ENCODE measurements at regions not wholly inside any gene's neighbourhood (a gene's known extent, or its start where the extent isn't known, plus 50 kb on each side); places are given as distances from the start of the nearest gene placed in this dataset.

- no peaks in the 10 kb centered on the region for H3K36me3 ChIP-seq (ENCODE audit: control insufficient read depth, insufficient read depth, low read length)
- H3K4me3 ChIP-seq (ENCODE audit: low read length), result no peak overlapping the region
- WGBS (ENCODE audit: insufficient coverage), result no CpG with 5 or more reads among the region's 5 CpGs
- H3K27ac ChIP-seq (ENCODE audit: low read length), result no peak overlapping the region
- H3K4me1 ChIP-seq (ENCODE audit: control insufficient read depth, insufficient read depth, low read length), result no peaks in the 10 kb centered on the region
- no peaks in the 10 kb centered on the region for H3K9me3 ChIP-seq (replicated peaks; ENCODE audit: control insufficient read depth, low read depth, low read length)
- H3K27me3 ChIP-seq (ENCODE audit: control insufficient read depth, insufficient read depth, low read length), result no peaks in the 10 kb centered on the region
- DNase-seq, result no peak
Measured at GRCh38 chr20:7571521-7572055, 368.7 kb downstream of the HAO1 start.

- 42% methylated on average over 2 of the region's 3 CpGs for WGBS (ENCODE audit: insufficient coverage)
- Histone ChIP-seq H3K27me3 (ENCODE audit: control insufficient read depth, insufficient read depth, low read length) (no peaks in the 10 kb centered on the region), H3K9me3 (replicated peaks; ENCODE audit: control insufficient read depth, low read depth, low read length) (no peaks in the 10 kb centered on the region), H3K27ac (ENCODE audit: low read length) (no peak overlapping the region), H3K4me3 (ENCODE audit: low read length) (no peak overlapping the region), H3K4me1 (ENCODE audit: control insufficient read depth, insufficient read depth, low read length) (no peaks in the 10 kb centered on the region), H3K36me3 (ENCODE audit: control insufficient read depth, insufficient read depth, low read length) (no peaks in the 10 kb centered on the region)
- DNase-seq, result no peak
Measured at GRCh38 chr20:7579888-7580287, 360.4 kb downstream of the HAO1 start.

- Histone ChIP-seq H3K4me1 (ENCODE audit: control insufficient read depth, insufficient read depth, low read length) (no peaks in the 10 kb centered on the region), H3K36me3 (ENCODE audit: control insufficient read depth, insufficient read depth, low read length) (no peaks in the 10 kb centered on the region), H3K27me3 (ENCODE audit: control insufficient read depth, insufficient read depth, low read length) (no peaks in the 10 kb centered on the region), H3K27ac (ENCODE audit: low read length) (no peak overlapping the region), H3K4me3 (ENCODE audit: low read length) (no peak overlapping the region), H3K9me3 (replicated peaks; ENCODE audit: control insufficient read depth, low read depth, low read length) (no peaks in the 10 kb centered on the region)
- DNase-seq, result no peak
- 67% methylated on average over 1 of the region's 6 CpGs for WGBS (ENCODE audit: insufficient coverage)
Measured at GRCh38 chr20:7585126-7585679, 355.1 kb downstream of the HAO1 start.

- no CpG with 5 or more reads among the region's 1 CpG for WGBS (ENCODE audit: insufficient coverage)
- Histone ChIP-seq H3K27me3 (ENCODE audit: control insufficient read depth, insufficient read depth, low read length) (no peaks in the 10 kb centered on the region), H3K36me3 (ENCODE audit: control insufficient read depth, insufficient read depth, low read length) (no peaks in the 10 kb centered on the region), H3K4me1 (ENCODE audit: control insufficient read depth, insufficient read depth, low read length) (no peaks in the 10 kb centered on the region), H3K9me3 (replicated peaks; ENCODE audit: control insufficient read depth, low read depth, low read length) (no peaks in the 10 kb centered on the region), H3K4me3 (ENCODE audit: low read length) (no peak overlapping the region), H3K27ac (ENCODE audit: low read length) (no peak overlapping the region)
- no peak for DNase-seq
Measured at GRCh38 chr20:7586481-7586880, 353.8 kb downstream of the HAO1 start.

GRCh38 chr20:7589164-7589563 lies 351.1 kb downstream of the HAO1 start:
- H3K36me3 ChIP-seq (ENCODE audit: control insufficient read depth, insufficient read depth, low read length), result no peaks in the 10 kb centered on the region
- no peak overlapping the region for H3K4me3 ChIP-seq (ENCODE audit: low read length)
- no peak overlapping the region for H3K27ac ChIP-seq (ENCODE audit: low read length)
- WGBS (ENCODE audit: insufficient coverage), result no CpG with 5 or more reads among the region's 1 CpG
- H3K27me3 ChIP-seq (ENCODE audit: control insufficient read depth, insufficient read depth, low read length), result no peaks in the 10 kb centered on the region
- H3K9me3 ChIP-seq (replicated peaks; ENCODE audit: control insufficient read depth, low read depth, low read length), result peaks cover 4% of the 10 kb centered on the region
- H3K4me1 ChIP-seq (ENCODE audit: control insufficient read depth, insufficient read depth, low read length), result no peaks in the 10 kb centered on the region
- DNase-seq, result no peak

- WGBS (ENCODE audit: insufficient coverage), result 43% methylated on average over 1 of the region's 3 CpGs
- H3K9me3 ChIP-seq (replicated peaks; ENCODE audit: control insufficient read depth, low read depth, low read length), result peaks cover 23% of the 10 kb centered on the region
- DNase-seq, result no peak
- no peak overlapping the region for H3K27ac ChIP-seq (ENCODE audit: low read length)
- no peak overlapping the region for H3K4me3 ChIP-seq (ENCODE audit: low read length)
- no peaks in the 10 kb centered on the region for H3K4me1 ChIP-seq (ENCODE audit: control insufficient read depth, insufficient read depth, low read length)
- no peaks in the 10 kb centered on the region for H3K27me3 ChIP-seq (ENCODE audit: control insufficient read depth, insufficient read depth, low read length)
- no peaks in the 10 kb centered on the region for H3K36me3 ChIP-seq (ENCODE audit: control insufficient read depth, insufficient read depth, low read length)
Measured at GRCh38 chr20:7596541-7596940, 343.7 kb downstream of the HAO1 start.

- Histone ChIP-seq H3K4me3 (ENCODE audit: low read length) (no peak overlapping the region), H3K36me3 (ENCODE audit: control insufficient read depth, insufficient read depth, low read length) (no peaks in the 10 kb centered on the region), H3K27me3 (ENCODE audit: control insufficient read depth, insufficient read depth, low read length) (no peaks in the 10 kb centered on the region), H3K9me3 (replicated peaks; ENCODE audit: control insufficient read depth, low read depth, low read length) (peaks cover 21% of the 10 kb centered on the region), H3K27ac (ENCODE audit: low read length) (no peak overlapping the region), H3K4me1 (ENCODE audit: control insufficient read depth, insufficient read depth, low read length) (no peaks in the 10 kb centered on the region)
- no CpG with 5 or more reads among the region's 1 CpG for WGBS (ENCODE audit: insufficient coverage)
- no peak for DNase-seq
Measured at GRCh38 chr20:7601431-7601830, 338.8 kb downstream of the HAO1 start.

GRCh38 chr20:7606941-7607340 lies 333.3 kb downstream of the HAO1 start:
- Histone ChIP-seq H3K27me3 (ENCODE audit: control insufficient read depth, insufficient read depth, low read length) (no peaks in the 10 kb centered on the region), H3K4me1 (ENCODE audit: control insufficient read depth, insufficient read depth, low read length) (no peaks in the 10 kb centered on the region), H3K9me3 (replicated peaks; ENCODE audit: control insufficient read depth, low read depth, low read length) (peaks cover 2% of the 10 kb centered on the region), H3K4me3 (ENCODE audit: low read length) (no peak overlapping the region), H3K36me3 (ENCODE audit: control insufficient read depth, insufficient read depth, low read length) (no peaks in the 10 kb centered on the region), H3K27ac (ENCODE audit: low read length) (no peak overlapping the region)
- WGBS (ENCODE audit: insufficient coverage), result no CpG with 5 or more reads among the region's 3 CpGs
- DNase-seq, result no peak

GRCh38 chr20:7608250-7608649 lies 332.0 kb downstream of the HAO1 start:
- no peak overlapping the region for H3K4me3 ChIP-seq (ENCODE audit: low read length)
- 40% methylated on average over 2 of the region's 2 CpGs for WGBS (ENCODE audit: insufficient coverage)
- peaks cover 2% of the 10 kb centered on the region for H3K9me3 ChIP-seq (replicated peaks; ENCODE audit: control insufficient read depth, low read depth, low read length)
- DNase-seq, result peak; percentile 5
- no peaks in the 10 kb centered on the region for H3K27me3 ChIP-seq (ENCODE audit: control insufficient read depth, insufficient read depth, low read length)
- no peaks in the 10 kb centered on the region for H3K4me1 ChIP-seq (ENCODE audit: control insufficient read depth, insufficient read depth, low read length)
- H3K36me3 ChIP-seq (ENCODE audit: control insufficient read depth, insufficient read depth, low read length), result no peaks in the 10 kb centered on the region
- no peak overlapping the region for H3K27ac ChIP-seq (ENCODE audit: low read length)

GRCh38 chr20:7609251-7609650 lies 331.0 kb downstream of the HAO1 start:
- H3K36me3 ChIP-seq (ENCODE audit: control insufficient read depth, insufficient read depth, low read length), result no peaks in the 10 kb centered on the region
- no peak overlapping the region for H3K27ac ChIP-seq (ENCODE audit: low read length)
- no peaks in the 10 kb centered on the region for H3K4me1 ChIP-seq (ENCODE audit: control insufficient read depth, insufficient read depth, low read length)
- H3K4me3 ChIP-seq (ENCODE audit: low read length), result no peak overlapping the region
- peaks cover 2% of the 10 kb centered on the region for H3K9me3 ChIP-seq (replicated peaks; ENCODE audit: control insufficient read depth, low read depth, low read length)
- H3K27me3 ChIP-seq (ENCODE audit: control insufficient read depth, insufficient read depth, low read length), result no peaks in the 10 kb centered on the region
- no peak for DNase-seq

GRCh38 chr20:7610681-7611080 lies 329.6 kb downstream of the HAO1 start:
- no CpG with 5 or more reads among the region's 4 CpGs for WGBS (ENCODE audit: insufficient coverage)
- Histone ChIP-seq H3K4me1 (ENCODE audit: control insufficient read depth, insufficient read depth, low read length) (no peaks in the 10 kb centered on the region), H3K27me3 (ENCODE audit: control insufficient read depth, insufficient read depth, low read length) (no peaks in the 10 kb centered on the region), H3K4me3 (ENCODE audit: low read length) (no peak overlapping the region), H3K27ac (ENCODE audit: low read length) (no peak overlapping the region), H3K9me3 (replicated peaks; ENCODE audit: control insufficient read depth, low read depth, low read length) (peaks cover 2% of the 10 kb centered on the region), H3K36me3 (ENCODE audit: control insufficient read depth, insufficient read depth, low read length) (no peaks in the 10 kb centered on the region)
- DNase-seq, result no peak
